IMR-90 (cell line): ENCODE measurements at regions not wholly inside any gene's neighbourhood (a gene's known extent, or its start where the extent isn't known, plus 50 kb on each side); places are given as distances from the start of the nearest gene placed in this dataset.

Experiments
- ATAC-seq: fragments of 200-7000 bp; cut with Tn5 transposase; 2 replicates; pipeline ENCODE4 v1.9.1; 2020; ENCODE audit warnings: low read depth, mild to moderate bottlenecking, moderate library complexity
- BruUV-seq: library from RNA; stranded (reverse); fragments of 400-500 nt; replicated peaks from 2 replicates; lab custom pipeline; 2021; lab: Mats Ljungman, UMichigan
- CTCF ChIA-PET: fragments of 300-600 bp; formaldehyde crosslinking; extraction: SDS; loops from one replicate; lab custom pipeline; 2021; ENCODE audit warnings: antibody characterized with exemption; lab: Yijun Ruan, JAX
- POLR2A ChIA-PET: fragments of 300-600 bp; sonication (Branson Sonifier 250); formaldehyde crosslinking; loops from one replicate; lab custom pipeline; 2022; ENCODE audit warnings: antibody characterized with exemption; ENCODE audit not compliant: unreplicated experiment; lab: Charles Lee
- DNase-seq: peaks from one replicate; pipeline ENCODE4 v3.0.0; 2013
- H2AFZ ChIP-seq: replicated peaks from 2 replicates; pipeline ENCODE3; 2013; ENCODE audit warnings: low read length, mild to moderate bottlenecking; ENCODE audit not compliant: poor library complexity
- H2AK5ac ChIP-seq: 2 replicates; pipeline ENCODE4 v1.6.1; 2013; ENCODE audit warnings: low read depth, low read length, inconsistent platforms
- H2AK9ac ChIP-seq: replicated peaks from 2 replicates; pipeline ENCODE3; 2013; ENCODE audit warnings: mild to moderate bottlenecking, low read depth, low read length, moderate library complexity; ENCODE audit not compliant: poor library complexity
- H2BK120ac ChIP-seq: 2 replicates; pipeline ENCODE4 v1.6.1; 2013; ENCODE audit warnings: low read depth, low read length, inconsistent platforms
- H2BK15ac ChIP-seq: 3 replicates; pipeline ENCODE4 v1.6.1; 2013; ENCODE audit warnings: low read depth, low read length, inconsistent platforms
- H2BK20ac ChIP-seq: 2 replicates; pipeline ENCODE4 v1.6.1; 2013; ENCODE audit warnings: low read depth, mild to moderate bottlenecking, inconsistent platforms, low read length, moderate library complexity
- H2BK5ac ChIP-seq: 2 replicates; pipeline ENCODE4 v1.6.1; 2013; ENCODE audit warnings: mild to moderate bottlenecking, low read depth, low read length, inconsistent platforms; ENCODE audit not compliant: poor library complexity, severe bottlenecking
- H3K14ac ChIP-seq: replicated peaks from 2 replicates; pipeline ENCODE4 v1.6.1; 2013; ENCODE audit warnings: low read depth, low read length, inconsistent platforms
- H3K18ac ChIP-seq: 2 replicates; pipeline ENCODE4 v1.6.1; 2013; ENCODE audit warnings: low read depth, low read length, control low read depth
- H3K23ac ChIP-seq: 2 replicates; pipeline ENCODE4 v1.6.1; 2013; ENCODE audit warnings: low read depth, low read length, inconsistent platforms
- H3K27ac ChIP-seq: 2 replicates; pipeline ENCODE4 v1.5.1; 2013; ENCODE audit warnings: mild to moderate bottlenecking, control low read depth, low read length; ENCODE audit not compliant: insufficient read depth
- H3K27me3 ChIP-seq: 2 replicates; pipeline ENCODE4 v1.6.1; 2013; ENCODE audit warnings: low read length; ENCODE audit not compliant: control insufficient read depth, insufficient read depth
- H3K36me3 ChIP-seq: 2 replicates; pipeline ENCODE4 v1.6.1; 2013; ENCODE audit warnings: low read length, mixed read lengths; ENCODE audit not compliant: control insufficient read depth, insufficient read depth
- H3K4ac ChIP-seq: 2 replicates; pipeline ENCODE4 v1.6.1; 2013; ENCODE audit warnings: low read depth, low read length, inconsistent platforms
- H3K4me1 ChIP-seq: 2 replicates; pipeline ENCODE4 v1.6.1; 2013; ENCODE audit warnings: low read length, mixed read lengths; ENCODE audit not compliant: control insufficient read depth, insufficient read depth
- H3K4me2 ChIP-seq: 2 replicates; pipeline ENCODE4 v1.6.1; 2013; ENCODE audit warnings: low read depth, mild to moderate bottlenecking, control low read depth, low read length, moderate library complexity
- H3K4me3 ChIP-seq: 2 replicates; pipeline ENCODE4 v1.5.1; 2013; ENCODE audit warnings: low read depth, mild to moderate bottlenecking, control low read depth, low read length, moderate library complexity; ENCODE audit not compliant: insufficient read depth
- H3K56ac ChIP-seq: 2 replicates; pipeline ENCODE4 v1.6.1; 2013; ENCODE audit warnings: low read length, inconsistent platforms; ENCODE audit not compliant: insufficient read depth; ENCODE audit errors: extremely low read depth
- H3K79me1 ChIP-seq, 2 experiments: 2 replicates each; pipeline ENCODE4 v1.6.1; 2013; ENCODE audit warnings: low read length in 2 of 2, inconsistent platforms in 1 of 2, low read depth in 1 of 2
- H3K9ac ChIP-seq: 2 replicates; pipeline ENCODE4 v1.6.1; 2013; ENCODE audit warnings: low read depth, low read length, control low read depth
- H3K9me1 ChIP-seq: 2 replicates; pipeline ENCODE4 v1.6.1; 2013; ENCODE audit warnings: low read length, inconsistent platforms; ENCODE audit not compliant: insufficient read depth
- H3K9me3 ChIP-seq: 2 replicates; pipeline ENCODE4 v1.6.1; 2013; ENCODE audit warnings: low read length; ENCODE audit not compliant: control insufficient read depth, insufficient read depth
- H4K20me1 ChIP-seq: 2 replicates; pipeline ENCODE4 v1.6.1; 2013; ENCODE audit warnings: low read length, inconsistent platforms; ENCODE audit not compliant: insufficient read depth
- H4K5ac ChIP-seq: 2 replicates; pipeline ENCODE4 v1.6.1; 2013; ENCODE audit warnings: mild to moderate bottlenecking, low read depth, low read length, control low read depth
- H4K8ac ChIP-seq, 2 experiments: 2 replicates each; pipeline ENCODE4 v1.6.1; 2013; ENCODE audit warnings: low read depth in 2 of 2, low read length in 2 of 2, control low read depth in 1 of 2, inconsistent platforms in 1 of 2
- H4K91ac ChIP-seq: 2 replicates; pipeline ENCODE4 v1.6.1; 2013; ENCODE audit warnings: low read depth, low read length, inconsistent platforms; ENCODE audit not compliant: insufficient read depth
- BHLHE40 ChIP-seq: fragments of 150-350 bp; IDR thresholded peaks from 2 replicates; pipeline ENCODE4 v1.6.1; 2016; ENCODE audit warnings: mild to moderate bottlenecking, low read depth, low read length
- CHD1 ChIP-seq: IDR thresholded peaks from 2 replicates; pipeline ENCODE4 v1.6.1; 2012; ENCODE audit warnings: low read depth, low read length, improper control_type of control experiment
- CTCF ChIP-seq: conservative IDR thresholded peaks from 2 replicates; pipeline ENCODE4 v1.5.1; 2012; ENCODE audit warnings: mild to moderate bottlenecking, low read depth, low read length, improper control_type of control experiment
- FOS ChIP-seq: fragments of 150-350 bp; IDR thresholded peaks from 2 replicates; pipeline ENCODE4 v1.6.1; 2016; ENCODE audit warnings: low read depth, low read length
- SMC3 ChIP-seq: fragments of 150-350 bp; IDR thresholded peaks from 2 replicates; pipeline ENCODE4 v1.6.1; 2016; ENCODE audit warnings: low read depth, mild to moderate bottlenecking, antibody characterized with exemption, low read length, moderate library complexity
- WGBS, 2 experiments: methylation state at CpG; one replicate each; pipeline versions ENCODE4 v1.1.5 to v1.1.7; 2013; ENCODE audit warnings: missing lambda C conversion rate in 2 of 2; ENCODE audit not compliant: insufficient read length in 1 of 2; ENCODE audit errors: extremely low coverage in 2 of 2; 5-methylcytosine and 5-hydroxymethylcytosine counted together
- dilution Hi-C: fragments of 300-500 bp; cut with HindIII; formaldehyde crosslinking; loops from one replicate; pipeline ENCODE4 v1.14.3; 2018; ENCODE audit warnings: low sequenced_read_pairs; ENCODE audit not compliant: unreplicated experiment
- in situ Hi-C: fragments of 300-500 bp; cut with MboI; formaldehyde crosslinking; loops from 3 replicates; pipeline ENCODE4 v1.14.3; 2019; ENCODE audit warnings: low sequenced_read_pairs, inconsistent platforms, mixed read lengths
- intact Hi-C: fragments of 100-400 bp; cut with micrococcal nuclease; formaldehyde crosslinking; loops from 2 replicates; pipeline ENCODE4 v1.10.0; 2022

- Histone ChIP-seq H2AK5ac (peak overlapping the region; percentile 50; the same call in 1 of the 2 replicates), H3K56ac (no peak overlapping the region), H2AK9ac (no peak overlapping the region), H3K9ac (no peak overlapping the region), H3K36me3 (no peaks in the 10 kb centered on the region), H3K9me3 (no peaks in the 10 kb centered on the region), H3K9me1 (no peaks in the 10 kb centered on the region), H2AFZ (peak overlapping the region; percentile 43), H3K23ac (no peak overlapping the region), H3K14ac (no peak overlapping the region), H4K91ac (no peak overlapping the region), H3K4me3 (no peak overlapping the region), H4K5ac (no peak overlapping the region), H2BK15ac (no peak overlapping the region), H4K20me1 (no peaks in the 10 kb centered on the region), H3K27ac (no peak overlapping the region), H3K4ac (no peak overlapping the region), H3K27me3 (no peaks in the 10 kb centered on the region), H3K4me2 (no peak overlapping the region), H2BK120ac (no peak overlapping the region), H4K8ac (no peak overlapping the region), H2BK20ac (no peak overlapping the region), H3K4me1 (no peaks in the 10 kb centered on the region), H2BK5ac (no peak overlapping the region), H3K18ac (no peak overlapping the region), H3K79me1 (no peaks in the 10 kb centered on the region)
- peak; percentile 70 for DNase-seq
- 100% methylated on average over 1 of the region's 7 CpGs; no CpG with 5 or more reads in 1 of the 2 experiments for WGBS, 2 experiments
- ChIA-PET CTCF (interaction anchor here (0.6 to 0.9 kb wide), 3 partner anchors 61 to 1157 kb away, joined by 3 to 6 read pairs (median 3); no protein-coding TSS in a partner anchor), POLR2A (no interaction called here)
- intact Hi-C loops (loop anchor here (5.0 kb wide), 1 partner anchor 1203 kb away; no protein-coding TSS in a partner anchor), dilution Hi-C loops (no loop called here), in situ Hi-C loops (no loop called here)
- BruUV-seq: no TSS peak
- ATAC-seq: peak; percentile 72
- TF ChIP-seq CTCF (peak; percentile 13; the same call in 1 of the 2 replicates), BHLHE40 (no peak), CHD1 (no peak), SMC3 (no peak), FOS (peak; percentile 11; the same call in 1 of the 2 replicates)
Measured at GRCh38 chr3:161854232-161854771, 357.7 kb downstream of the OTOL1 start.
